Glomerular visceral epithelial cell (primary cell): ENCODE measurements at regions not wholly inside any gene's neighbourhood (a gene's known extent, or its start where the extent isn't known, plus 50 kb on each side); places are given as distances from the start of the nearest gene placed in this dataset.
"Not testable (repeated sequence)": the region's sequence is repeated elsewhere in the genome, so short reads cannot be mapped to it uniquely, and the experiment has no call there.

Source experiments
- DNase-seq: peaks from one replicate; pipeline ENCODE4 v3.0.0-alpha.2; 2016; ENCODE audit errors: extremely low spot score

DNA sequence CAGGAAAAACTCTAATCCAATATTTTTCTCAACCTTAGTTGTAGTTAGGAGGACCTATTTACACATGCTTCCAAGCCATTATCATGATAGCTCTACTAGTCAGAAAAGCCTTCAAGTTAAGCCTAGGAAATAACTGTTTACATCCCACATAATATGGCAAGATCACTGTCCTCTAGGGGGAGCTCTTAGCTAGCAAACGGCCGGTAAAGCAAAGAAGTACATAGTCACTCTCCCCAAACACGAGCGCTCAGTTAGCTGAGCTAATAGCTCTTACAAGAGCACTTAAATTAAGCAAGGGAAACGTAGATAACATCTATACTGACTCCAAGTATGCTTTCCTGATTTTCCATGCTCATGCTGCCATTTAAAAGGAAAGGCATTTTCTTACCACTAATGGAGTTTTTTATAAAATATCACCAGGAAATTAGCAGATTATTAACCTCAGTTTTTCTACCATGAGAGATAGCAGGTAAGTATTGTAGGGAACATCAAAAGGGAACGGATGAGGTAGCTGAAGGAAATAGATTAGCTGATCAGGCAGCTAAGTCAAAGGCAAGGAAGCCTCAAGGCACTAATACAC is 100.6 kb upstream of the PABPC3 start:
- peak; percentile 76 for DNase-seq

- DNase-seq = peak; percentile 46
These were observed 98.5 kb upstream of the PABPC3 start for GRCh38 chr13:24997367-24997967.

DNA sequence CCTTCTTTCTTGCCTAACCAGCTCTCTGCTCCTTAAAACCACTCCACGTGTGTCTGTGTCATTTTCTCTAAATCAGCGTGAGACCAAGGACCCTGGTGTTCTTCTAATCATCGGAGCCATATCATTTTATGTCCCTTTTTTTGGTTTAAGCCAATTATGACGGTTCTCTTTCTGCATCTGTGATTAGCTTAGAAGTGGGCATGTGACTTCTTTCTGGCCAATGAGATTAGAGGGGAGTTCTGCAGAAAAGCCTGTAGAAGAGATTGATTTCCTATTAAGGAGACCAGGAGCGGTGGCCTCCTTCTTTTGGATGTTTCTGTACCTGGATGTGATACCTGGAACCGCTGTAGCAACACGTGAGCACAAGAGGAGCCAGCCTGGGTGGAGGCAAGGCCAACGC is 97.5 kb upstream of the PABPC3 start:
- DNase-seq = no peak

DNA sequence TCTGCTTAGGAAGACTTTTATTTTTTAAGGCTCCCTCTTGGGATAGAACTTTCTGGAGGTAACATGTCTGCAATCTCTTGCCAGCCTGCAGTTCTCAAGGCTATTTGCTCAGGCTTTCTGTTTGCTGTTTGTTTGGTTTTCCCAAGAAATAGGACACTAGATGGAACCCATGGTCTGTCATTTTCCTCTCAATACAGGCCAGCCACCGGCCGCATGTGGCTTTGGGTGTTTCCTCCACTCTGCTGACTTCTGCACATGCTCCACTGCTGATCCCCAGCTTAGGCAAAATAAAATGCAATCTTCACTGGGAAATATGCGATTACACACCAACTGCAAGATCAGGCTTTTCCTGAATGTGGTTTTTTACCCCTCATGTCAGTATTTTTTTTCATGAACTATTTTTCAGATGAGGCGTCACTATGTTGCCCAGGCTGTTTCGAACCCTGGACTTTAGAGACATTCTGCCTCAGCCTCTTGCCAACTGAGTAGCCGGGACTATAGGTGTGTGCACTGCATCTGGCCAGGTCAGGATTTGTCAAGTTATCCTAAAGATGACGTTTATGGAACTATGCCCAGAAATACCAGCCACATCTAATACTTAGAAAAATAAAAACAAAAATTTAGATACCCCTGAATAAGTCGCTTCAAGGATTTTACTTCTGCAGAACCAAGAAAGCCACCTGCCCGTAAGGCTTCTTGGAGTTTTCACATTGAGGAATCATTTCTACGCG is 94.3 kb upstream of the PABPC3 start:
- peak; percentile 25 for DNase-seq

DNA sequence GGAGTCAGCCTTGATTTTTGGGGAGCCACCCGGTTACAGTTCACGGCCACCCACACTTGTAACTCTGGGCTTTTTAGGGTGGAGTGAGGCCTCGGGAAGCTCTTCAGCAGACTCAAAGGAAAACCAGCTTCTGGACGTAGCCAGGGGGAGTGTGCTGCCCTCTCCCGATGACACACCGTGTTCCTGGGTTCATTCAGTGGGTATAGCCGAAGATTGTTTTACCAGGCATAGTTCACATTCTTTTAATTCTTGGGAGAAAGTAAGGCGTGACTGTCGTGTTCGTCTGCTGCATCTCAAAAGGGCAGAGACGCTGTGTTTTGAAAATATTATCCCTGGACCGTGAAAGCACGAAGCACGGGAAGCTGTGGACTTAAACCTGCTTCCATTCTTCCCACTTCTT is 93.6 kb upstream of the PABPC3 start:
- peak; percentile 88 for DNase-seq

GRCh38 chr13:25004489-25004888 is 91.4 kb upstream of the PABPC3 start:
- DNase-seq = not testable (repeated sequence)

DNA sequence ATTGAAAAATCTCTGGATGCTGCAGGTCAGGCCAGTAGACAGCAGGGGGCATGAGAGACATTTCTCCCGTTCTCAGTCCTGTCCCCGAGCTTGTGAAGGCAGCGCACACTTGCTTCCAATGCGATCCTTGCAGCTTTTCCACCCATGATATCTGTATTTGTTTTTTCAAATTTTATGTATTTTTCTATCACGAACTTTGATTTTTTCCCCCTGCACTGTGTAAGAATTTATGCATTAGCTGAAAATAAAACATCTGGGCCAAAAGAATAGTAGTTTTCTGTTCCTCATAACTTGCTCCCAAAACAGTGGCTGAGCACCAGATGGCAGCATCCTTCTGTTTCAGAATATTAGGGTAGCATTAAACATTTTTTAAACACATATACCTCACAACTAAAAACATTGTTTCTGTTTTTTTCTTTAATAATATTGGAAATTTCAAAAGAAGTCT is 90.9 kb upstream of the PABPC3 start:
- peak; percentile 25 for DNase-seq

- not testable (repeated sequence) for DNase-seq
These were observed 88.5 kb upstream of the PABPC3 start for GRCh38 chr13:25007389-25007788.

DNA sequence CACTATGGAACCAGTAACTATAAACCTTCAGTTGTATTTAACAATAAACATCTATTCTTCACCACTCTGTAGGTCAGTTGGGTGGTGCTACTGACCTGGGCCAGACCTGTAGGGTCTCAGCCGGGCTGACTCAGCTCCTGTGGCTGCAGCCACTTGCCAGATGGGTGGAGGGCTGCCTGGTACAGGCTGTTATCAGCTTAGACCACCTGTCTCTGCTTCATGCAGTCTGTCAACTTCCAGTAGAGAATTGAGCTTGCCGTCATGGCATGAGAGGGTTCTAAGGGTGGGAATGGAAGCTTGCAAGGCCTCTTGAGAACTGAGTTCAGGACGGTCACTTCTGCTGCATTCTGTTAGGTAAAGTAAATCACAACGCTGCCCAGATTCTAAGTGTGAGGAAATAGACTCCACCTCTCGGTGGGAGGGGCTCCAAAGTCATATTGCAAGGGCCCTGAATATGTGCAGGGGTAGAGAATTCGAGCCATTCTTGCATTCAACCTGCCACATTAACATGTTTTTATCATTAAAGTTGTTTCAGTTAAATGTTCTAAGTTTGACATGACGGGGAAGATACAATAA is 81.5 kb upstream of the PABPC3 start:
- not testable (repeated sequence) for DNase-seq

DNA sequence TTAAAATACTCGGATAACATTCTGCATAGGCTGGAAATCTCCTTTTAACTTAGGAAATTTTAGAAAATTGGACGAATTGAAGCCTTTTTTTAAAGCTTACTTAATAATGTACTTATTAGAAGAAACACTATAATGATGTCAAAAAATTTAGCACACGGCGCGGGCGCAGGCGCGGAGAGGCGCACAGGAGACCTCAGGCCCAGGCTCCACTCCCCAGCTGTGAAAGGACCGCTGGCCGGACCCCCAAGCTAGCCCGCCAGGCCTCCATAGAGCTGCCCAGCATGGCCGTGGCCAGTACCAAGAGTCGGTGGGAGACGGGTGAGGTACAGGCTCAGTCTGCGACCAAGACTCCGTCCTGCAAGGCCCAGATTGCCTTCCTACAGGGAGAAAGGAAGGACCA is 78.8 kb upstream of the PABPC3 start:
- not testable (repeated sequence) for DNase-seq

- DNase-seq = peak; percentile 56
These were observed 77.9 kb upstream of the PABPC3 start for GRCh38 chr13:25017808-25018728.

DNA sequence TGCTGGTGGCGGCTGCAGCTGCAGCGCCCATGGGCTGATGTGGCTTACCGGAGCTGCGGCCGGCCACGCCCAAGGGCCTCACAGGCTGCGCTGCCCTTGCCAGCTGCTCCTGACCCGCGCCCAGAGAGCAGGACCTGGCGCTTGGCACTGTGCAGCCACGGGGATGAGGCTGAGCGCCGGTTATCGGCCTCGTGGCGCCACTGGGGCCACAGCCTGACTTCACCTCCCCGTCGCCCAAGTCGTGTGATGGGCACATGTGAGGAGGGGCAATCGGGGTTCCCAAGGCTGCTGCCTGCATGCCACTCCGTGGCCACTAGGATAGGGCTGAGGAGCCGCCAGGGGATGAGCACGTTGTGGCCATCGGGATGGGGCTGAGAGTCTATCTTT is 77.2 kb upstream of the PABPC3 start:
- no peak for DNase-seq

DNA sequence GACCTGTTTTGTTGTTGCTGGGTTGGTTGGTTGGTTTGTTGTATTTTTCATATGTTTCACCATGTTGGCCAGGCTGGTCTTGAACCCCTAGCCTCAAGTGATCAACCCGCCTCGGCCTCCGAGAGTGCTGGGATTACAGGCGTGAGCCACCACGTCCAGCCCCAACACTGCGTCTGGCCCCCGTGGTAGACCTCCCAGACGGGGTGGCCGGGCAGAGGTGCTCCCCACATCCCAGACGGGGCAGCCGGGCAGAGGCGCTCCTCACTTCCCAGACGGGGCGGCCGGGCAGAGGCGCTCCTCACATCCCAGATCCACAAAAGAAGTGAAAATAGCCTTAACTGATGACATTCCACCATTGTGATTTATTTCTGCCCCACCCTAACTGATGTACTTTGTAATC is 76.2 kb upstream of the PABPC3 start:
- DNase-seq = not testable (repeated sequence)

DNA sequence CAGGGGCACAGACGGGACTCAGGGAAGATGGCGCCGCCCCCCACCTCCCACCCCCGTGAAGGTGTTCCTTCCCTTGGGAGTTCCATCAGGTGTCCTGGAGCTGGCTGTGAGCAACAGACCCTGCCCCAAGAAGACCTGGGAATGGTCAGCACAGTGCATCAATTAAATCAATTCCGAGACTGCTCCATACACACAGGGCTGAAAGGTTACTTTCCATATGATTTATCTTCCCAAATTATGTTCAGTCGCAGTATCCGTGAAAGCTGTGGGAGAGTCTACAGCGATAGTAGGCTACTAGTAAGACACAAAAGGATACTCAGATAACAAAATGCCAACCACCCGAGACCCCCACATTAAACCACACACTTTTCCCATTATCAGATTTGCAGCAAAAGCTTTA is 71.8 kb upstream of the PABPC3 start:
- no peak for DNase-seq

DNA sequence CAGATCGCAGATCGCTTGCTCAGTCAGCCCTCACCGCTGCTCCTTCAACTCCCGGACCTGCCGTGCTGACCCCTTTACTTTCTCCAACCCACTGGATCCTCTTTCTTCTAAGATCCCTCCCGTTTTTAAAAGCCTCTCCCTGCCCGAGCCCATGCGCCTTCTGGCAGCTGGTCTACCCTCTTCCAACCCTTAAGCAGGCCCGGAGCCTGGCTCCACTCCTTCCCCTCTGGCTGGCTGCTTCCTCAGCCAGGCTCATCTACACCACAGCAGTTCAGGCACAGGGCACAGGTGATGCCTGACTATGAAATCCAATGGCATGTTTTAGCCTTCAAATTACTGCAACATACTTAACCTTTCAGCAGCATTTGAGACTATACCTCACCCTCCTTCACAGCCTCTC is 63.8 kb upstream of the PABPC3 start:
- no peak for DNase-seq

DNA sequence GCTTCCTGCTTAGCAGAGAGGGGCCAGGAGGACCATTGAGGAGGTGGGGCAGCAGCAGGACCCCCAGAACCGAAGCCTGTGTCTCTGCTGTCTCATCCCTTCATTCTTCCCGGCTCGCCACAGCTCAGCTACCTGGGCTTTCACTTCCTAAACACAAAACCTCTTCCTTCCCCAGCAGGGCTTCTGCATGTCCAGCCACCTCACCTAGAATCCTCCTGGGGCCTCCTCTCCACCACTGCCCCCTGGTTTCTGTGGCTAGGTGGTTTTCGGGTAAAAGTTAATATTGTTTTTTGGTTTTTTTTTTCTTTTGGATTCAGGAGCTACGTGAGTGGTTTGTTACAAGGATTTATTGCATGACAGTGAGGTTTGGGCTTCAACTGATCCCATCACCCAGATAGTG is 61.8 kb upstream of the PABPC3 start:
- DNase-seq = no peak

DNA sequence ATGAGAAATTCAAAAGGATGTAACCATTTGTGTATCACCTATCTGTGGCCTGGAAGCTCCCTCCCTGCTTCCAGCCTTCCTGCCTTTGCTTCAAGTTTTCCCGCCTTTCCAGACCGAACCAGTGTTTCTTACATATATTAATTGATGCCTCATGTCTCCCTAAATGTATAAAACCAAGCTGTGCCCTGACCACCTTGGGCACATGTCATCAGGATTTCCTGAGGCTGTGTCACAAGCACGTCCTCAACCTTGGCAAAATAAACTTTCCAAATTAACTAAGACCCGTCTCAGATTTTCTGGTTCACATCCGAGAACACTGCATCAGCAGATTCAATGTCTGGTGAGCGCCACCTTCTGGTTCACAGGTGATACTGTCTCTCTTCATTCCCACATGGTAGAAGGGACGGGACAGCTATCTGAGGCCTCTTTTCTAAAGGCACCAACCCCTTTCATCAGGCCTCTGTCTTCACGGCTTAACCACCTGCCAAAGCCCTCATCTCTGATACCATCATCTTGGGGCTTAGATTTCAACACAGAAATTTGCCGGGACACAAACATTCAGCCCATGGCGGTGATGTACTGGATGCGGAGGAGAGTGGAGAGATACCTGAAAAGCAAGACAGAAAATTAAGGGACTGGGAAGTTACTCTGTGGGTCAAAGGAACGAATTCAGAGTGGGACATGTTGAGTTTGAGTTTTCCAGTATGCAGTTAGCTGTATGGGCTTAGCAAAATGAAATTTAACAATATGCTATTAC is 58.7 kb upstream of the PABPC3 start:
- peak; percentile 61 for DNase-seq

GRCh38 chr13:25042151-25042865 is 53.6 kb upstream of the PABPC3 start:
- DNase-seq = no peak

DNA sequence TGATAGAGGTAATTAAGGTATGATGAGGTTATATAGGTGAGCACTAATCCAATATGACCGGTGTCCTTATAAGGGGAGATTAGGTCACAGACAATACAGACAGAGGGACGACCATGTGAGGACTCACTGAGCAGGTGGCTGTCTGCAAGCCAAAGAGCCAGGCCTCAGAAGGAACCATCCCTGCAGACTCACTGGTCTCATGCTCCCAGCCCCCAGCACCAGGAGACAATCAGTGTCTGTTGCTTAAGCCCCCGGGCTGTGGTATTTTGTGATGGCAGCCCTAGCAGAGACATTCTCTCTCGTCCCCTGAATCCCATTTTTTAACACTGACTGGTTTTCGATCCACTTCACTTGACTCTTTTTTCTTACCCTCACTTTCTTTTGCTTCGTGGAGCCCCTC is 51.9 kb upstream of the PABPC3 start:
- no peak for DNase-seq
